ENCODE measurements at regions not wholly inside any gene's neighbourhood (a gene's known extent, or its start where the extent isn't known, plus 50 kb on each side); places are given as distances from the start of the nearest gene placed in this dataset.

DNA sequence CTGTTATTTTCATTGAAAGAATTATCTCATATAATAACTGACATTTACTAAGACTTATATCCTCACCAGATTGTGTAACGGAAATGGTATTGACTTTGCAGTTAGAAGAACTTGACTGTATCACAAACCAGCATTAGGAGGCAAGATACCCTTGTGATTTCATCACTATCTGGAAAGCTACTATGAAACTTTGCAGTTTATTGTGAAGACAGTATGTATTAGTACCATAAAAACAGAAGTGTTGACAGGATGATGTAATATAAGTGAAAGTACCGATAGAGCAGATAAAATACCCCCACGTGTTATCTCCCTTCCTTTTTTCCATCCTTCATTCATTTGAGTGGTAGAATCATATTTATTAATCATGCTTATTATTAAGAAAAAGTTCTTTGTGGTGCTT lies 365.7 kb upstream of the KLHL1 start:
- Histone ChIP-seq H3K4me1 (ENCODE audit: insufficient read depth, insufficient read length) (no peaks in the 10 kb centered on the region), H3K36me3 (ENCODE audit: insufficient read depth, insufficient read length, low read length) (no peaks in the 10 kb centered on the region), H3K9ac (ENCODE audit: insufficient read length, low read depth) (no peak overlapping the region), H3K9me3 (ENCODE audit: insufficient read depth, low read length) (no peaks in the 10 kb centered on the region), H3K4me3 (ENCODE audit: insufficient read length, low read depth) (no peak overlapping the region), H3K27me3 (ENCODE audit: insufficient read depth, insufficient read length) (no peaks in the 10 kb centered on the region)
- TF ChIP-seq ZNF274 (IDR thresholded peaks at IDR 0.05; ENCODE audit: low read depth, low read length): no peak
- no peak for TF ChIP-seq SUZ12 (IDR thresholded peaks at IDR 0.05; ENCODE audit: extremely low read depth, insufficient read depth, insufficient read length)
- TF ChIP-seq YY1 (IDR thresholded peaks at IDR 0.05; ENCODE audit: insufficient read depth, insufficient read length): no peak
- no peak for DNase-seq (ENCODE audit: low read depth, low spot score)

DNA sequence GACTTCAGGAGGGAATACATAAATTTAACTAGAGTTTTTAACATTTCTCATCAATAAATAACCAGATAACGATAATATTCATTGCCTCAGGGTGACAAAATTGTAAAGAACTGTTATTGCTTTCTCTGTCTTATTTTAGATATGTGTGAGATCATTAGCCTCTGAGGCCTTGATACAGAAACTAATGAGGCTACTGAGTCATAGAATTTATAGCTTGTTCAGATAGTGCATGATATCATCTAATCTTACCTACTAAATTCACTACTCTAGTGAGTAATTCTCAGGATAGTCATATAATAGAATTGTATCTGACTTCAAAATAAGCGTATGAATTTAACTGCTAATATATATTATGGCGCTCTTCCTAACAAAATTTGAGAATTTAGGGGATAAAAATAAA lies 360.8 kb upstream of the KLHL1 start:
- TF ChIP-seq ZNF274 (IDR thresholded peaks at IDR 0.05; ENCODE audit: low read depth, low read length) (no peak), YY1 (IDR thresholded peaks at IDR 0.05; ENCODE audit: insufficient read depth, insufficient read length) (no peak), SUZ12 (IDR thresholded peaks at IDR 0.05; ENCODE audit: extremely low read depth, insufficient read depth, insufficient read length) (no peak)
- no peak for DNase-seq (ENCODE audit: low read depth, low spot score)
- Histone ChIP-seq H3K4me1 (ENCODE audit: insufficient read depth, insufficient read length) (no peaks in the 10 kb centered on the region), H3K36me3 (ENCODE audit: insufficient read depth, insufficient read length, low read length) (no peaks in the 10 kb centered on the region), H3K27me3 (ENCODE audit: insufficient read depth, insufficient read length) (no peaks in the 10 kb centered on the region), H3K9me3 (ENCODE audit: insufficient read depth, low read length) (no peaks in the 10 kb centered on the region), H3K4me3 (ENCODE audit: insufficient read length, low read depth) (no peak overlapping the region), H3K9ac (ENCODE audit: insufficient read length, low read depth) (no peak overlapping the region)

DNA sequence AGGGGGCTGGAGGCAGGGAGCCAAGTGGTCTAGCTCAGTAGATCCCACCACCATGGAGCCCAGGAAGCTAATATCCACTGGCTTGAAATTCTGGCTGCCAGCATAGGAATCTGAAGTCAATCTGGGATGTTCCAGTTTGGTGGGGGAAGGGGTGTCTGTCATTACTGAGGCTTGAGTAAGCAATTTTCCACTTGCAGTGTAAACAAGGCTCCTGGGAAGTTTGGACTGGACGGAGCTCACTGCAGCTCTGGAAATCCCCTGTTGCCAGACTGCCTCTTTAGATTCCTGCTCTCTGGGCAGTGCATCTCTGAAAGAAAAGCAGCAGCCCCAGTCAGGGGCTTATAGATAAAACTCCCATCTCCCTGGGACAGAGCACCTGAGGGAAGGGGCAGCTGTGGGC lies 349.2 kb upstream of the KLHL1 start:
- H3K4me1 ChIP-seq (ENCODE audit: insufficient read depth, insufficient read length): no peaks in the 10 kb centered on the region
- H3K27me3 ChIP-seq (ENCODE audit: insufficient read depth, insufficient read length): no peaks in the 10 kb centered on the region
- H3K4me3 ChIP-seq (ENCODE audit: insufficient read length, low read depth): no peak overlapping the region
- no peaks in the 10 kb centered on the region for H3K36me3 ChIP-seq (ENCODE audit: insufficient read depth, insufficient read length, low read length)
- H3K9me3 ChIP-seq (ENCODE audit: insufficient read depth, low read length): no peaks in the 10 kb centered on the region
- no peak for DNase-seq (ENCODE audit: low read depth, low spot score)
- no peak overlapping the region for H3K9ac ChIP-seq (ENCODE audit: insufficient read length, low read depth)
- TF ChIP-seq YY1 (IDR thresholded peaks at IDR 0.05; ENCODE audit: insufficient read depth, insufficient read length): no peak

DNA sequence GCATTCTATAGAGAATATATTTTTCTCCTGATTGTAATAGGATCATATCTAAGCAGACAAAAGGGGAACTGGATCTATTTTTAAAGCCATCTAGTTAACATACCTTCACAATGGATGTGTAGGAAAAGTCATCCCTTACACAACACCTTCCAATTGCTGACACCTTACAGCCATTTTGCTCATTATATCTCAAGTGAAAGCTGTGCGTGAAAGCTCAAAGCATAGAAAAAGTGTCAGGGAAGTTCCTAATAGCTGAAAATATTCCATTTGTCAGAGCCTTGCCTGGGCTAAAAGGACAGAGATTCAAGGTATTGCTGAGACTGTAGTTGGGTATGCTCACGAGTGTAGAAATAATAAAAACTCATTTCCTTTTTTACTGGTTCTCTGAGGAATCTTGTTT lies 340.6 kb upstream of the KLHL1 start:
- TF ChIP-seq YY1 (IDR thresholded peaks at IDR 0.05; ENCODE audit: insufficient read depth, insufficient read length) (no peak), SUZ12 (IDR thresholded peaks at IDR 0.05; ENCODE audit: extremely low read depth, insufficient read depth, insufficient read length) (no peak)
- no peaks in the 10 kb centered on the region for H3K27me3 ChIP-seq (ENCODE audit: insufficient read depth, insufficient read length)
- H3K9me3 ChIP-seq (ENCODE audit: insufficient read depth, low read length): no peaks in the 10 kb centered on the region
- H3K4me1 ChIP-seq (ENCODE audit: insufficient read depth, insufficient read length): no peaks in the 10 kb centered on the region
- H3K9ac ChIP-seq (ENCODE audit: insufficient read length, low read depth): no peak overlapping the region
- no peaks in the 10 kb centered on the region for H3K36me3 ChIP-seq (ENCODE audit: insufficient read depth, insufficient read length, low read length)
- no peak for DNase-seq (ENCODE audit: low read depth, low spot score)
- H3K4me3 ChIP-seq (ENCODE audit: insufficient read length, low read depth): no peak overlapping the region

DNA sequence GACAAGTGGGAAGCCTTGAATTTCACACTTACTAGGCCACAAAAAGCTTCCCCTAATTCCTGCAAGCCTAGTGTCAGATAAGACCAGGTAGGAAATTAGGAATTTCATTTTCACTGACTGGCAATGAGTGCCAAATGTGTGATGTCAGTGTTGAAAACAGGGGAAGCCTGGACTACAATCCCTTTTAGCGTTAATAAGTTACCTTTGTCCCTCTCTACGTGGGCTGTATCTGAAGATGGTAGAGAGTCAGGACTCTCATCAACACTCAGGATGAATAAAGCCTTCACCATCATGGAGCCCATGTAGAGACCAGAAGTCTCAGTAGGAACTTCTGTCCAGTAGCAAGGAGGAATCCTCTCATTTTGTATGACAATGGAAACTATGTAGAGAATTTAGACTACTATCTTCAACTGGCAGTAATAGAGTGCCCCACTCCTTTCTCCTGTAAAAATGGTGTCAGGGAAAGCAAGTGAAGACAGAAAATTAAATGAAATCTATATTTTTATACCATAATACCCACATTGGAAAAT lies 324.1 kb upstream of the KLHL1 start:
- H3K9ac ChIP-seq (ENCODE audit: insufficient read length, low read depth): no peak overlapping the region
- no peaks in the 10 kb centered on the region for H3K36me3 ChIP-seq (ENCODE audit: insufficient read depth, insufficient read length, low read length)
- no peaks in the 10 kb centered on the region for H3K9me3 ChIP-seq (ENCODE audit: insufficient read depth, low read length)
- H3K4me3 ChIP-seq (ENCODE audit: insufficient read length, low read depth): no peak overlapping the region
- TF ChIP-seq SUZ12 (IDR thresholded peaks at IDR 0.05; ENCODE audit: extremely low read depth, insufficient read depth, insufficient read length) (no peak), YY1 (IDR thresholded peaks at IDR 0.05; ENCODE audit: insufficient read depth, insufficient read length) (no peak), ZNF274 (IDR thresholded peaks at IDR 0.05; ENCODE audit: low read depth, low read length) (no peak)
- DNase-seq (ENCODE audit: low read depth, low spot score): peak; percentile 20
- H3K4me1 ChIP-seq (ENCODE audit: insufficient read depth, insufficient read length): no peaks in the 10 kb centered on the region
- H3K27me3 ChIP-seq (ENCODE audit: insufficient read depth, insufficient read length): no peaks in the 10 kb centered on the region

DNA sequence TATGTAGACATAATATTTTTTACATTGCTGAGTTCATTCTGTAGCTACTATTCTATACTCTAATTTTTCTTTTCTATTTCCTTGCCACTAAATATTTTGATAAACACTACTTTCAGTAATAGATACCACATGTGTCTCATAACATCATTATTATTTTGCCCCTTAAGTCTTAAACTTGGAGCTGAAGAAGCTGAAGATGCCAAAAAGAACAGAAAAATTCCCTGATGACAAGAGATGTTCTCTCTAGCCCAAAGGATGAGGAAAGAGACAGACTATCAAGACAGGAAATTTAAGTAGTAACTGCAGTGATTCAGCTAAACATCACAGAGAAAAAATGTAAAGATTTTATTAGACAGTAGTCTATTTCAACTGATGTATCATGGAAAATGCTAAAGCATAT lies 322.0 kb upstream of the KLHL1 start:
- no peaks in the 10 kb centered on the region for H3K27me3 ChIP-seq (ENCODE audit: insufficient read depth, insufficient read length)
- no peaks in the 10 kb centered on the region for H3K9me3 ChIP-seq (ENCODE audit: insufficient read depth, low read length)
- TF ChIP-seq YY1 (IDR thresholded peaks at IDR 0.05; ENCODE audit: insufficient read depth, insufficient read length) (no peak), SUZ12 (IDR thresholded peaks at IDR 0.05; ENCODE audit: extremely low read depth, insufficient read depth, insufficient read length) (no peak), ZNF274 (IDR thresholded peaks at IDR 0.05; ENCODE audit: low read depth, low read length) (no peak)
- no peak overlapping the region for H3K9ac ChIP-seq (ENCODE audit: insufficient read length, low read depth)
- no peaks in the 10 kb centered on the region for H3K4me1 ChIP-seq (ENCODE audit: insufficient read depth, insufficient read length)
- H3K36me3 ChIP-seq (ENCODE audit: insufficient read depth, insufficient read length, low read length): no peaks in the 10 kb centered on the region
- DNase-seq (ENCODE audit: low read depth, low spot score): no peak
- no peak overlapping the region for H3K4me3 ChIP-seq (ENCODE audit: insufficient read length, low read depth)

DNA sequence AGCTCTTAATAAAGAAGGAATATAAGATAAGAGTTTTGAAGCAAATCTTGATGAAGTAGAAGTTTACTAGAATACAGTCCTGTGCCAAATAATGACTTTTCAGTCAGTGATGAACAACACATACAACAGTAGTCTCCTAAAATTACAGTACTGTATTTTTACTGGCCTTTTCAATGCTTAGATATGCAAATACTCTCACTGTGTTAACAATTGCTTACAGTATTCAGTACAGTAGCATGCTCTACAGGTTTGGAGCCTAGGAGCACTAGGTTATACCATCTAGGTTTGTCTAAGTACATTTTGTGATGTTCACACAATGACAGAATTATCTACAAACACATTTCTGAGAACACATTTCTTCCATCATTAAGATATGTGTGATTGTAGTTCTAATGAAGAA lies 316.7 kb upstream of the KLHL1 start:
- TF ChIP-seq ZNF274 (IDR thresholded peaks at IDR 0.05; ENCODE audit: low read depth, low read length) (no peak), SUZ12 (IDR thresholded peaks at IDR 0.05; ENCODE audit: extremely low read depth, insufficient read depth, insufficient read length) (no peak), YY1 (IDR thresholded peaks at IDR 0.05; ENCODE audit: insufficient read depth, insufficient read length) (no peak)

DNA sequence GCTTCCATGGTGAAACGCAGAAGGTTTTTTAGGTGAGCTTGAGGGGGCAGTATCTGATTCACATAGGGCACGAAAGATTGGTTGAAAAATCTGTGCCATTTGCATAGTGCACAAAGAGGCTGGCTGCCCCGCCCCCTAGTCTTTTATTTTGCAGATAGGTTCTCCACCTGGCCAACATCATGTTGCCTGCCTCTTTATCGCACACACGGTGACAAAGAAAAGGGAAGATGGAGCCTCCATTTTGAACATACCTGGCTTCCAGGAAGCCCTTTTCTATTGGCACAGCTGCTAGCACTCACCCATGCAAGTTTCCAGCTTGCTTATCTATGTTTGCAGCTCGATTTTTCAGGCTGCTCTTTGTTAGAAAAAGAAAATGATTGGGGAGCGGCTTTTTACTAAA lies 316.2 kb upstream of the KLHL1 start:
- H3K9me3 ChIP-seq (ENCODE audit: insufficient read depth, low read length): no peaks in the 10 kb centered on the region
- H3K36me3 ChIP-seq (ENCODE audit: insufficient read depth, insufficient read length, low read length): no peaks in the 10 kb centered on the region
- no peak overlapping the region for H3K4me3 ChIP-seq (ENCODE audit: insufficient read length, low read depth)
- H3K27me3 ChIP-seq (ENCODE audit: insufficient read depth, insufficient read length): no peaks in the 10 kb centered on the region
- DNase-seq (ENCODE audit: low read depth, low spot score): peak; percentile 13
- H3K9ac ChIP-seq (ENCODE audit: insufficient read length, low read depth): no peak overlapping the region
- TF ChIP-seq YY1 (IDR thresholded peaks at IDR 0.05; ENCODE audit: insufficient read depth, insufficient read length): no peak
- no peak for TF ChIP-seq SUZ12 (IDR thresholded peaks at IDR 0.05; ENCODE audit: extremely low read depth, insufficient read depth, insufficient read length)
- TF ChIP-seq ZNF274 (IDR thresholded peaks at IDR 0.05; ENCODE audit: low read depth, low read length): no peak
- H3K4me1 ChIP-seq (ENCODE audit: insufficient read depth, insufficient read length): no peaks in the 10 kb centered on the region

More for the DNA sequence above, 316.7 kb upstream of the KLHL1 start:
- DNase-seq (ENCODE audit: low read depth, low spot score): no peak
- Histone ChIP-seq H3K9me3 (ENCODE audit: insufficient read depth, low read length) (no peaks in the 10 kb centered on the region), H3K4me1 (ENCODE audit: insufficient read depth, insufficient read length) (no peaks in the 10 kb centered on the region), H3K27me3 (ENCODE audit: insufficient read depth, insufficient read length) (no peaks in the 10 kb centered on the region), H3K36me3 (ENCODE audit: insufficient read depth, insufficient read length, low read length) (no peaks in the 10 kb centered on the region), H3K4me3 (ENCODE audit: insufficient read length, low read depth) (no peak overlapping the region), H3K9ac (ENCODE audit: insufficient read length, low read depth) (no peak overlapping the region)
